HCT116 (cell line): ENCODE measurements at regions not wholly inside any gene's neighbourhood (a gene's known extent, or its start where the extent isn't known, plus 50 kb on each side); places are given as distances from the start of the nearest gene placed in this dataset.

Experiments used
- CBX3 ChIP-seq: IDR thresholded peaks from 2 replicates; pipeline ENCODE4 v1.6.1; 2012; ENCODE audit warnings: low read depth
- EGR1 ChIP-seq: IDR thresholded peaks from 2 replicates; pipeline ENCODE4 v1.6.1; 2012; ENCODE audit warnings: low read depth
- EZH2 ChIP-seq: fragments of 200-600 bp; sonication (generic); IDR thresholded peaks from 2 replicates; pipeline ENCODE4 v1.6.1; 2017; ENCODE audit warnings: antibody characterized with exemption, mixed run types
- JUND ChIP-seq: IDR thresholded peaks from 2 replicates; pipeline ENCODE4 v1.6.1; 2012
- POLR2A ChIP-seq: IDR thresholded peaks from 2 replicates; pipeline ENCODE4 v1.7.0; 2011; ENCODE audit warnings: borderline replicate concordance; ENCODE audit not compliant: insufficient read depth, insufficient read length; ENCODE audit errors: extremely low read depth
- POLR2AphosphoS5 ChIP-seq: IDR thresholded peaks from 2 replicates; pipeline ENCODE4 v1.6.1; 2011; ENCODE audit warnings: mild to moderate bottlenecking, low read depth, low read length, moderate library complexity
- SIN3A ChIP-seq: IDR thresholded peaks from 2 replicates; pipeline ENCODE4 v1.6.1; 2012; ENCODE audit warnings: low read depth
- SRF ChIP-seq: IDR thresholded peaks from 2 replicates; pipeline ENCODE4 v1.6.1; 2012; ENCODE audit warnings: low read depth
- TF ChIP-seq, protein P1 (sequence below), 3 experiments: fragments of 200-600 bp in 1 of 3; sonication (generic) in 1 of 3; IDR thresholded peaks in 2 of 3; conservative IDR thresholded peaks in 1 of 3; 2 replicates each; pipeline ENCODE4 v1.5.1; 2012 to 2017; ENCODE audit warnings: low read depth in 2 of 3, low read length in 2 of 3, antibody characterized with exemption in 1 of 3, borderline replicate concordance in 1 of 3, control low read depth in 1 of 3, mild to moderate bottlenecking in 1 of 3, mixed read lengths in 1 of 3, mixed run types in 1 of 3, moderate library complexity in 1 of 3; ENCODE audit not compliant: insufficient read depth in 1 of 3
- TF ChIP-seq, protein P2 (sequence below): IDR thresholded peaks from 2 replicates; pipeline ENCODE4 v1.6.1; 2012

DNA sequence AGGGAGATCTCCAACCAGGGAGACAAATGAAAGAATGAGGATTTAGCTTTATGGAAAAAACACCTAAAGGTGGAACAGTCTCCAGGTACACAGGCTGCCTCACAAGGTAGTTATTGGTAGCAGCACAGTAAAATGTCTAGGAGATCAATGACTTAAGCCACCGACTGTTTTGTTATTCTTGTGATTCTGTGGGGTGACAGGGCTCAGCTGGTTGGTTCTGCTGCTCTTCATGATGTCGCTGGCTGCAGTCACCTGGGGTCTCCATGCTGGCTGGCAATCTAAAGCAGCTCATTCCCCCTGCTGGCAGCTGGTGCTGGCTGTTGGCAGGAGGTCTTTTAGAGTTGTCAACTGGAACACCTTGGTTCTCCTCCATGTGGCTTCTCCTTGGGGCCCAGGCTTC lies 69.2 kb downstream of the FOXL1 start:
- TF ChIP-seq POLR2AphosphoS5: no peak
- TF ChIP-seq, protein P1, sequence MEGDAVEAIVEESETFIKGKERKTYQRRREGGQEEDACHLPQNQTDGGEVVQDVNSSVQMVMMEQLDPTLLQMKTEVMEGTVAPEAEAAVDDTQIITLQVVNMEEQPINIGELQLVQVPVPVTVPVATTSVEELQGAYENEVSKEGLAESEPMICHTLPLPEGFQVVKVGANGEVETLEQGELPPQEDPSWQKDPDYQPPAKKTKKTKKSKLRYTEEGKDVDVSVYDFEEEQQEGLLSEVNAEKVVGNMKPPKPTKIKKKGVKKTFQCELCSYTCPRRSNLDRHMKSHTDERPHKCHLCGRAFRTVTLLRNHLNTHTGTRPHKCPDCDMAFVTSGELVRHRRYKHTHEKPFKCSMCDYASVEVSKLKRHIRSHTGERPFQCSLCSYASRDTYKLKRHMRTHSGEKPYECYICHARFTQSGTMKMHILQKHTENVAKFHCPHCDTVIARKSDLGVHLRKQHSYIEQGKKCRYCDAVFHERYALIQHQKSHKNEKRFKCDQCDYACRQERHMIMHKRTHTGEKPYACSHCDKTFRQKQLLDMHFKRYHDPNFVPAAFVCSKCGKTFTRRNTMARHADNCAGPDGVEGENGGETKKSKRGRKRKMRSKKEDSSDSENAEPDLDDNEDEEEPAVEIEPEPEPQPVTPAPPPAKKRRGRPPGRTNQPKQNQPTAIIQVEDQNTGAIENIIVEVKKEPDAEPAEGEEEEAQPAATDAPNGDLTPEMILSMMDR (IDR thresholded peaks at IDR 0.05 in 2 of 3, conservative IDR thresholded peaks at IDR 0.05 in 1 of 3; ENCODE audit: borderline replicate concordance in 1 of 3, insufficient read depth in 1 of 3, low read depth in 2 of 3, low read length in 2 of 3): no peak
- TF ChIP-seq SRF: no peak
- TF ChIP-seq POLR2A: no peak
- no peak for TF ChIP-seq SIN3A
- TF ChIP-seq, protein P2, sequence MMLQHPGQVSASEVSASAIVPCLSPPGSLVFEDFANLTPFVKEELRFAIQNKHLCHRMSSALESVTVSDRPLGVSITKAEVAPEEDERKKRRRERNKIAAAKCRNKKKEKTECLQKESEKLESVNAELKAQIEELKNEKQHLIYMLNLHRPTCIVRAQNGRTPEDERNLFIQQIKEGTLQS: no peak
- no peak for TF ChIP-seq EGR1
- no peak for TF ChIP-seq EZH2
- TF ChIP-seq JUND: no peak
- no peak for TF ChIP-seq CBX3
